Gastrocnemius medialis (tissue), 4 donors: ENCODE measurements at regions not wholly inside any gene's neighbourhood (a gene's known extent, or its start where the extent isn't known, plus 50 kb on each side); places are given as distances from the start of the nearest gene placed in this dataset.

Experiments
- CTCF ChIP-seq, 5 experiments: fragments of 450-650 bp in 3 of 5; fragments of 200-600 bp in 2 of 5; sonication (generic) in 2 of 5; IDR thresholded peaks in 4 of 5; conservative IDR thresholded peaks in 1 of 5; 1 replicate in 4 of 5; 2 replicates in 1 of 5; pipeline ENCODE4 v1.5.1; 2016 to 2019; ENCODE audit warnings: antibody characterized with exemption in 5 of 5, mild to moderate bottlenecking in 3 of 5, moderate library complexity in 3 of 5
- POLR2A ChIP-seq, 2 donors: fragments of 450-650 bp; IDR thresholded peaks; one replicate each; pipeline ENCODE4 v1.6.1; 2017; ENCODE audit warnings: antibody characterized with exemption in 2 of 2, mild to moderate bottlenecking in 2 of 2, moderate library complexity in 2 of 2

- TF ChIP-seq CTCF (IDR thresholded peaks at IDR 0.05 in 4 of 5, conservative IDR thresholded peaks at IDR 0.05 in 1 of 5) (no peak), POLR2A (IDR thresholded peaks at IDR 0.05) (no peak)
Observed at GRCh38 chr14:84726471-84726870, 803.5 kb upstream of the FLRT2 start.
